Karpas-422 (cell line): ENCODE measurements at regions not wholly inside any gene's neighbourhood (a gene's known extent, or its start where the extent isn't known, plus 50 kb on each side); places are given as distances from the start of the nearest gene placed in this dataset.

Source experiments
- DNase-seq: peaks from one replicate; pipeline ENCODE4 v3.0.0-alpha.2; 2015
- H2AFZ ChIP-seq: fragments of 200-600 bp; sonication (generic); 2 replicates; pipeline ENCODE4 v1.6.1; 2014; ENCODE audit warnings: antibody characterized with exemption, low read length, mixed read lengths
- H3K27ac ChIP-seq: fragments of 200-600 bp; sonication (generic); 2 replicates; pipeline ENCODE4 v1.5.1; 2014; ENCODE audit warnings: mild to moderate bottlenecking, low read length, moderate library complexity
- H3K27me3 ChIP-seq: fragments of 200-600 bp; sonication (generic); 2 replicates; pipeline ENCODE4 v1.6.1; 2014; ENCODE audit warnings: low read length, mixed read lengths
- H3K36me3 ChIP-seq: fragments of 200-600 bp; sonication (generic); 2 replicates; pipeline ENCODE4 v1.6.1; 2014; ENCODE audit warnings: low read length, mixed read lengths; ENCODE audit not compliant: insufficient read depth
- H3K4me1 ChIP-seq: fragments of 200-600 bp; sonication (generic); 2 replicates; pipeline ENCODE4 v1.6.1; 2014; ENCODE audit warnings: mild to moderate bottlenecking, low read length, mixed read lengths
- H3K4me2 ChIP-seq: fragments of 200-600 bp; sonication (generic); 2 replicates; pipeline ENCODE4 v1.6.1; 2014; ENCODE audit warnings: low read length, low read depth, mild to moderate bottlenecking; ENCODE audit not compliant: poor library complexity, severe bottlenecking
- H3K4me3 ChIP-seq: fragments of 200-600 bp; sonication (generic); 2 replicates; pipeline ENCODE4 v1.5.1; 2014; ENCODE audit warnings: mild to moderate bottlenecking, antibody characterized with exemption, low read length, mixed read lengths
- H3K79me2 ChIP-seq: fragments of 200-600 bp; sonication (generic); 2 replicates; pipeline ENCODE4 v1.6.1; 2014; ENCODE audit warnings: mild to moderate bottlenecking, low read length, mixed read lengths
- H3K9ac ChIP-seq: fragments of 200-600 bp; sonication (generic); 2 replicates; pipeline ENCODE4 v1.6.0; 2014; ENCODE audit warnings: low read length
- H3K9me2 ChIP-seq: fragments of 200-600 bp; sonication (generic), shearing (Covaris generic); replicated peaks from 2 replicates; pipeline ENCODE4 v1.6.0; 2014; ENCODE audit warnings: mild to moderate bottlenecking, low read length, moderate library complexity; ENCODE audit not compliant: insufficient read depth
- H3K9me3 ChIP-seq: fragments of 300-700, 200-600 bp; sonication (generic); 2 replicates; pipeline ENCODE4 v1.6.1; 2014; ENCODE audit warnings: low read length, mixed read lengths
- H4K20me1 ChIP-seq: fragments of 200-600 bp; sonication (generic); 2 replicates; pipeline ENCODE4 v1.6.1; 2014; ENCODE audit warnings: mild to moderate bottlenecking, antibody characterized with exemption, low read length, low read depth; ENCODE audit not compliant: insufficient read depth

DNA sequence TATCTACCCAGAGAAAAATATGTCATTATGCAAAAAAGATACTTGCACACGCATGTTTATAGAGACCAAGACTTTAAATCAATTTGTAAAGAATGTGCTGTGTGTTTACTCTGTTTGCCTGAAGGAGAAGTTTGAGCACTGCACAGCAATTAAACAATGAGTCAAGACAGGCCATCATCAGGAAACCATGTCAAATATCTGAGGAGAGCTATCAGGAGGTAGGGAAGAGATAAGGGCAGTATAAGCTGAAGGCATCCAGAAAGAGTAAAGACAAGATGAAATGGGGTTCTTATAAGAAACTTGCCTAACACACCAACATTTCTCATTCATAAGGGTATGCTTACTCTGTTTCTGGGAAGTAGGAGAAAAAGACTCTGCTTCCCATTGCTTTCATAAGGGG is 405.8 kb upstream of the PTGER4 start:
- no peak overlapping the region for H3K9ac ChIP-seq
- no peak overlapping the region for H3K4me2 ChIP-seq
- H3K36me3 ChIP-seq, result no peaks in the 10 kb centered on the region
- no peak overlapping the region for H3K4me3 ChIP-seq
- no peak overlapping the region for H2AFZ ChIP-seq
- no peaks in the 10 kb centered on the region for H3K9me2 ChIP-seq
- no peaks in the 10 kb centered on the region for H3K9me3 ChIP-seq
- H3K79me2 ChIP-seq, result no peaks in the 10 kb centered on the region
- H3K27ac ChIP-seq, result no peak overlapping the region
- H3K27me3 ChIP-seq, result no peaks in the 10 kb centered on the region
- H4K20me1 ChIP-seq, result no peaks in the 10 kb centered on the region
- peaks cover 4% of the 10 kb centered on the region; the same call in 1 of the 2 replicates for H3K4me1 ChIP-seq
- DNase-seq, result no peak

DNA sequence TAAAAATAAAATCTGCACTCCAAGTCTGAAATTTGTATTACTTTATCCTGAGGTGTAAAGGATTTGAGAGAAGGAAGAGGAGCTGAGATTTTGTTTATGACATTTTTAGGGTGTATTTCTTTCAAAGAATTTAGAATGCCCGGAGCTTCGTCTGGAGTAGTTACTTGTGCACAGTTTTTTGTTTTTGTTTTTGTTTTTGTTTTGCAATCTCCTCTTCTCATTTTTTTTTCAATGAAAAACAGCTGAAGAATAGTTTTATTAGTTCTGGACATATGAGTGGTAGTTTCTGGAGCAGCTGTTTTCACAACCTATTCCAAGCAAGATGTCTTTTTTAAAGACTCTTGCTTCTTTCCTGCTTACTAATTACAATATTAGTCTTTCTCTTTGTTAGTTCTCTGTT is 408.2 kb upstream of the PTGER4 start:
- H3K36me3 ChIP-seq, result no peaks in the 10 kb centered on the region
- no peak overlapping the region for H3K9ac ChIP-seq
- H3K4me1 ChIP-seq, result peaks cover 4% of the 10 kb centered on the region; the same call in 1 of the 2 replicates
- H3K9me3 ChIP-seq, result no peaks in the 10 kb centered on the region
- DNase-seq, result no peak
- no peak overlapping the region for H3K4me3 ChIP-seq
- no peaks in the 10 kb centered on the region for H3K27me3 ChIP-seq
- no peak overlapping the region for H3K27ac ChIP-seq
- H3K79me2 ChIP-seq, result no peaks in the 10 kb centered on the region
- no peaks in the 10 kb centered on the region for H3K9me2 ChIP-seq
- H2AFZ ChIP-seq, result no peak overlapping the region
- no peak overlapping the region for H3K4me2 ChIP-seq
- H4K20me1 ChIP-seq, result no peaks in the 10 kb centered on the region

- Histone ChIP-seq H3K9ac (no peak overlapping the region), H3K36me3 (no peaks in the 10 kb centered on the region), H4K20me1 (no peaks in the 10 kb centered on the region), H3K4me2 (no peak overlapping the region), H3K79me2 (no peaks in the 10 kb centered on the region), H3K27me3 (no peaks in the 10 kb centered on the region), H2AFZ (no peak overlapping the region), H3K4me3 (no peak overlapping the region), H3K4me1 (peaks cover 4% of the 10 kb centered on the region; the same call in 1 of the 2 replicates), H3K27ac (no peak overlapping the region), H3K9me3 (no peaks in the 10 kb centered on the region), H3K9me2 (no peaks in the 10 kb centered on the region)
- DNase-seq, result no peak
Measured at GRCh38 chr5:40270274-40270845, 409.4 kb upstream of the PTGER4 start.

DNA sequence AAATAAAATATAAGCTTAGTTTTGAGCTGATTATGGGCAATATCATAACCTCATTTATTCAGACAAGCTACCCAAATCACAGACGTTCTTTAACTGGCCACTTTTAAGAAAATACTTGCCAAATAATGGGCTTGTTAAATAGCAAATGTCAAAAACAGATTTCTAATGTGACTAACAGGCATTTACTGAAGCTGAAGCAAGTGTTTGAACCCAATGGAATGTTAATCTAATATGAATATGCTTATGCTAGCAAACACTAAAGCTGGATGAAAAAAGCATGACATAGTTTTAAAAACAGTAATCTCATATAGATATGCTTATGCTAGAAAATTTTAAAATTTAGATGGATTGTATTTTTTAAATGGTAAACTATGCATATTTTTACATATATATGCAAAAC is 411.6 kb upstream of the PTGER4 start:
- H3K79me2 ChIP-seq, result no peaks in the 10 kb centered on the region
- no peak for DNase-seq
- no peaks in the 10 kb centered on the region for H3K27me3 ChIP-seq
- H3K36me3 ChIP-seq, result no peaks in the 10 kb centered on the region
- no peak overlapping the region for H2AFZ ChIP-seq
- H3K27ac ChIP-seq, result no peak overlapping the region
- no peak overlapping the region for H3K4me2 ChIP-seq
- no peak overlapping the region for H3K9ac ChIP-seq
- H4K20me1 ChIP-seq, result no peaks in the 10 kb centered on the region
- no peaks in the 10 kb centered on the region for H3K9me2 ChIP-seq
- H3K4me1 ChIP-seq, result peaks cover 4% of the 10 kb centered on the region; the same call in 1 of the 2 replicates
- H3K4me3 ChIP-seq, result no peak overlapping the region
- no peaks in the 10 kb centered on the region for H3K9me3 ChIP-seq

GRCh38 chr5:40266952-40267351 is 412.8 kb upstream of the PTGER4 start:
- no peak for DNase-seq
- H3K4me2 ChIP-seq, result no peak overlapping the region
- H3K9me3 ChIP-seq, result no peaks in the 10 kb centered on the region
- H3K79me2 ChIP-seq, result no peaks in the 10 kb centered on the region
- no peak overlapping the region for H3K4me3 ChIP-seq
- no peaks in the 10 kb centered on the region for H3K4me1 ChIP-seq
- no peak overlapping the region for H3K27ac ChIP-seq
- no peaks in the 10 kb centered on the region for H3K27me3 ChIP-seq
- no peak overlapping the region for H3K9ac ChIP-seq
- H3K36me3 ChIP-seq, result no peaks in the 10 kb centered on the region
- no peak overlapping the region for H2AFZ ChIP-seq
- H4K20me1 ChIP-seq, result no peaks in the 10 kb centered on the region
- H3K9me2 ChIP-seq, result no peaks in the 10 kb centered on the region

GRCh38 chr5:40261984-40262383 is 417.7 kb upstream of the PTGER4 start:
- Histone ChIP-seq H4K20me1 (no peaks in the 10 kb centered on the region), H3K4me2 (no peak overlapping the region), H3K36me3 (no peaks in the 10 kb centered on the region), H3K27me3 (no peaks in the 10 kb centered on the region), H3K4me3 (no peak overlapping the region), H3K9me2 (no peaks in the 10 kb centered on the region), H2AFZ (no peak overlapping the region), H3K4me1 (no peaks in the 10 kb centered on the region), H3K9ac (no peak overlapping the region), H3K9me3 (no peaks in the 10 kb centered on the region), H3K79me2 (no peaks in the 10 kb centered on the region), H3K27ac (no peak overlapping the region)
- no peak for DNase-seq

- Histone ChIP-seq H3K27ac (no peak overlapping the region), H3K79me2 (no peaks in the 10 kb centered on the region), H3K9ac (no peak overlapping the region), H3K4me2 (no peak overlapping the region), H3K36me3 (no peaks in the 10 kb centered on the region), H4K20me1 (no peaks in the 10 kb centered on the region), H3K27me3 (no peaks in the 10 kb centered on the region), H3K9me3 (no peaks in the 10 kb centered on the region), H3K9me2 (no peaks in the 10 kb centered on the region), H3K4me3 (no peak overlapping the region), H2AFZ (no peak overlapping the region), H3K4me1 (no peaks in the 10 kb centered on the region)
- DNase-seq, result no peak
Measured at GRCh38 chr5:40260361-40260760, 419.4 kb upstream of the PTGER4 start.

- no peaks in the 10 kb centered on the region for H3K9me2 ChIP-seq
- H3K9ac ChIP-seq, result no peak overlapping the region
- H3K27me3 ChIP-seq, result no peaks in the 10 kb centered on the region
- H3K4me2 ChIP-seq, result no peak overlapping the region
- H4K20me1 ChIP-seq, result no peaks in the 10 kb centered on the region
- DNase-seq, result no peak
- H2AFZ ChIP-seq, result no peak overlapping the region
- no peaks in the 10 kb centered on the region for H3K79me2 ChIP-seq
- no peaks in the 10 kb centered on the region for H3K4me1 ChIP-seq
- no peak overlapping the region for H3K4me3 ChIP-seq
- H3K36me3 ChIP-seq, result no peaks in the 10 kb centered on the region
- H3K27ac ChIP-seq, result no peak overlapping the region
- no peaks in the 10 kb centered on the region for H3K9me3 ChIP-seq
Measured at GRCh38 chr5:40258222-40258621, 421.5 kb upstream of the PTGER4 start.

GRCh38 chr5:40240671-40241070 is 439.0 kb upstream of the PTGER4 start:
- H3K9me3 ChIP-seq, result no peaks in the 10 kb centered on the region
- no peak overlapping the region for H2AFZ ChIP-seq

More at GRCh38 chr5:40240671-40241070, 439.0 kb upstream of the PTGER4 start:
- no peaks in the 10 kb centered on the region for H3K27me3 ChIP-seq
- no peak overlapping the region for H3K4me2 ChIP-seq
- no peak overlapping the region for H3K4me3 ChIP-seq
- no peaks in the 10 kb centered on the region for H4K20me1 ChIP-seq
- H3K4me1 ChIP-seq, result no peaks in the 10 kb centered on the region
- H3K36me3 ChIP-seq, result no peaks in the 10 kb centered on the region
- H3K9ac ChIP-seq, result no peak overlapping the region
- H3K79me2 ChIP-seq, result no peaks in the 10 kb centered on the region
- no peak for DNase-seq
- H3K9me2 ChIP-seq, result no peaks in the 10 kb centered on the region
- H3K27ac ChIP-seq, result no peak overlapping the region
